ENCODE measurements at regions not wholly inside any gene's neighbourhood (a gene's known extent, or its start where the extent isn't known, plus 50 kb on each side); places are given as distances from the start of the nearest gene placed in this dataset.
A peak's percentile ranks its signal among the peaks of the same experiment; 100 is the strongest.

- no peaks in the 10 kb centered on the region for H4K20me1 ChIP-seq (ENCODE audit: insufficient read depth)
- no peak for DNase-seq
- H3K9me3 ChIP-seq, result no peaks in the 10 kb centered on the region
- no peak overlapping the region for H3K4me3 ChIP-seq (ENCODE audit: low read depth in 2 of 2, low read length in 1 of 2)
- no peak overlapping the region for H3K27ac ChIP-seq (ENCODE audit: low read depth in 2 of 2, low read length in 1 of 2)
- no peaks in the 10 kb centered on the region for H3K36me3 ChIP-seq (replicated peaks in 1 of 2; ENCODE audit: control insufficient read depth in 1 of 2, insufficient read depth in 2 of 2, low read length in 1 of 2)
- H3K27me3 ChIP-seq (ENCODE audit: insufficient read depth), result no peaks in the 10 kb centered on the region
- H3K9ac ChIP-seq, result no peak overlapping the region
- TF ChIP-seq REST (IDR thresholded peaks at IDR 0.05; ENCODE audit: low read depth, low read length) (peak; percentile 87), USF1 (IDR thresholded peaks at IDR 0.05; ENCODE audit: borderline replicate concordance, low read depth) (no peak)
- no peaks in the 10 kb centered on the region for H3F3A ChIP-seq (replicated peaks; ENCODE audit: insufficient read depth)
- no peaks in the 10 kb centered on the region for H3K4me1 ChIP-seq (ENCODE audit: control insufficient read depth in 1 of 2, insufficient read depth in 2 of 2, low read depth in 1 of 2, low read length in 1 of 2)
- H2AFZ ChIP-seq (ENCODE audit: low read depth), result no peak overlapping the region
- ChIA-PET CTCF (interaction anchor here (0.6 kb wide), 1 partner anchor 1139 kb away, joined by 4 read pairs; no protein-coding TSS in a partner anchor), POLR2A (no interaction called here)
- H3K4me2 ChIP-seq, result no peak overlapping the region
- WGBS (ENCODE audit: low lambda C conversion rate), result 43% methylated on average over 2 of the region's 2 CpGs
- H3K9me2 ChIP-seq, result no peaks in the 10 kb centered on the region
- no peaks in the 10 kb centered on the region for H3K79me2 ChIP-seq (ENCODE audit: insufficient read depth)
Observed at GRCh38 chr16:55418586-55418985, 60.4 kb upstream of the MMP2 start.

- no peak for DNase-seq
- no peaks in the 10 kb centered on the region for H3K36me3 ChIP-seq (replicated peaks in 1 of 2; ENCODE audit: control insufficient read depth in 1 of 2, insufficient read depth in 2 of 2, low read length in 1 of 2)
- TF ChIP-seq RXRA (IDR thresholded peaks at IDR 0.05; ENCODE audit: borderline replicate concordance, low read depth), result no peak
- no peak for TF ChIP-seq NFIC (IDR thresholded peaks at IDR 0.05; ENCODE audit: borderline replicate concordance)
- no peak for TF ChIP-seq RAD21 (IDR thresholded peaks at IDR 0.05; ENCODE audit: low read length)
- no peak for TF ChIP-seq FOXM1 (IDR thresholded peaks at IDR 0.05; ENCODE audit: low read depth)
- TF ChIP-seq SIN3A (IDR thresholded peaks at IDR 0.05; ENCODE audit: borderline replicate concordance, low read depth, low read length), result no peak
- no peak for TF ChIP-seq MEF2A (IDR thresholded peaks at IDR 0.05; ENCODE audit: borderline replicate concordance, low read depth)
- TF ChIP-seq USF1 (IDR thresholded peaks at IDR 0.05; ENCODE audit: borderline replicate concordance, low read depth), result no peak
- TF ChIP-seq NRF1 (IDR thresholded peaks at IDR 0.05; ENCODE audit: low read depth, low read length), result no peak
- TF ChIP-seq RCOR1 (IDR thresholded peaks at IDR 0.05; ENCODE audit: low read length), result no peak
- TF ChIP-seq POLR2AphosphoS5 (IDR thresholded peaks at IDR 0.05; ENCODE audit: low read depth, low read length), result no peak
- no peak for TF ChIP-seq CHD2 (IDR thresholded peaks at IDR 0.05; ENCODE audit: low read length, partially characterized antibody)
- no peak for TF ChIP-seq CTCF (IDR thresholded peaks at IDR 0.05)
- no peak for TF ChIP-seq SMC3 (IDR thresholded peaks at IDR 0.05; ENCODE audit: low read depth, low read length)
- TF ChIP-seq YY1 (IDR thresholded peaks at IDR 0.05; ENCODE audit: low read depth), result no peak
- TF ChIP-seq TEAD4 (IDR thresholded peaks at IDR 0.05; ENCODE audit: borderline replicate concordance, insufficient read depth), result no peak
- no peak for TF ChIP-seq ELF1 (IDR thresholded peaks at IDR 0.05)
- no peaks in the 10 kb centered on the region for H3K27me3 ChIP-seq (ENCODE audit: insufficient read depth)
- H3K79me2 ChIP-seq (ENCODE audit: insufficient read depth), result no peaks in the 10 kb centered on the region
- 34% methylated on average over 9 of the region's 9 CpGs for WGBS (ENCODE audit: low lambda C conversion rate)
- no peaks in the 10 kb centered on the region for H3K9me2 ChIP-seq
- H3K4me1 ChIP-seq (ENCODE audit: control insufficient read depth in 1 of 2, insufficient read depth in 2 of 2, low read depth in 1 of 2, low read length in 1 of 2), result no peaks in the 10 kb centered on the region
- no peak overlapping the region for H3K4me3 ChIP-seq (ENCODE audit: low read depth in 2 of 2, low read length in 1 of 2)
- H3K4me2 ChIP-seq, result no peak overlapping the region
- no peak overlapping the region for H2AFZ ChIP-seq (ENCODE audit: low read depth)
- ChIA-PET POLR2A (interaction anchor here (0.7 kb wide), 1 partner anchor 71 kb away, joined by 3 read pairs; no protein-coding TSS in a partner anchor), CTCF (interaction anchor here (0.7 to 1.6 kb wide), 2 partner anchors 13 to 44 kb away, joined by 3 read pairs; no protein-coding TSS in a partner anchor)
- H3K27ac ChIP-seq (ENCODE audit: low read depth in 2 of 2, low read length in 1 of 2), result no peak overlapping the region
- H3K9ac ChIP-seq, result no peak overlapping the region
- no peaks in the 10 kb centered on the region for H3F3A ChIP-seq (replicated peaks; ENCODE audit: insufficient read depth)
- H4K20me1 ChIP-seq (ENCODE audit: insufficient read depth), result no peaks in the 10 kb centered on the region
- H3K9me3 ChIP-seq, result no peaks in the 10 kb centered on the region
Observed at GRCh38 chr16:55421226-55421625, 57.8 kb upstream of the MMP2 start.
